ENCODE measurements at regions not wholly inside any gene's neighbourhood (a gene's known extent, or its start where the extent isn't known, plus 50 kb on each side); places are given as distances from the start of the nearest gene placed in this dataset.

DNA sequence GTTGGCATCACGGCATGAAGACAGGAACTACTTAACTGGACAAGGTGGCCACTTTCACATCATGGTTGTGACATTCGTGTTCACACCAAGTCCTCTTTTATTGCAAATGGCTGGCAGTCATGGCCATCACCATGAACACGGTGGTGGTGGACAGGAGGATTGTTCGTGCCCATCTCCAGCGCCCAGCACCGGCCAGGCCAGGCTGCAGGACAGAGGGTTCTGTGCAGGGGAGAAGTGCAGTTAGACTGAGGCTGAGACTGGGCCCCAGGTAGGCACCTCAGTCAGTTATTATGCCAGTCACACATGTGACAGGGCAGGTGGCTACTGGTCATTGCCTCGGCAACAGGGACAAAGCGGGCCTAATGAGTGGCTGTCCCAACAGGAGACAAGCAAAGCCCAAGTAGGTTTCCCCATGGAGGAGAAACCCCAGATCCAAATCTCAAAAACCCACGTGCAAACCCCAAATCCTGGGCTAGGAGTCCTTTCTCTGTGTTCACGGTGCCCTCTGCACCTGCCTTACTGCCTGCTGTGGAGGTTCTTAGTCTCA is 468.1 kb upstream of the MYT1L start:
- H3K27me3 ChIP-seq (ENCODE audit: control insufficient read depth, low read length) = no peaks in the 10 kb centered on the region
- H3K79me2 ChIP-seq (ENCODE audit: control insufficient read depth, low read length) = no peaks in the 10 kb centered on the region
- H3K9me3 ChIP-seq (ENCODE audit: control insufficient read depth, insufficient read depth, low read length) = no peaks in the 10 kb centered on the region
- TF ChIP-seq, protein P1, sequence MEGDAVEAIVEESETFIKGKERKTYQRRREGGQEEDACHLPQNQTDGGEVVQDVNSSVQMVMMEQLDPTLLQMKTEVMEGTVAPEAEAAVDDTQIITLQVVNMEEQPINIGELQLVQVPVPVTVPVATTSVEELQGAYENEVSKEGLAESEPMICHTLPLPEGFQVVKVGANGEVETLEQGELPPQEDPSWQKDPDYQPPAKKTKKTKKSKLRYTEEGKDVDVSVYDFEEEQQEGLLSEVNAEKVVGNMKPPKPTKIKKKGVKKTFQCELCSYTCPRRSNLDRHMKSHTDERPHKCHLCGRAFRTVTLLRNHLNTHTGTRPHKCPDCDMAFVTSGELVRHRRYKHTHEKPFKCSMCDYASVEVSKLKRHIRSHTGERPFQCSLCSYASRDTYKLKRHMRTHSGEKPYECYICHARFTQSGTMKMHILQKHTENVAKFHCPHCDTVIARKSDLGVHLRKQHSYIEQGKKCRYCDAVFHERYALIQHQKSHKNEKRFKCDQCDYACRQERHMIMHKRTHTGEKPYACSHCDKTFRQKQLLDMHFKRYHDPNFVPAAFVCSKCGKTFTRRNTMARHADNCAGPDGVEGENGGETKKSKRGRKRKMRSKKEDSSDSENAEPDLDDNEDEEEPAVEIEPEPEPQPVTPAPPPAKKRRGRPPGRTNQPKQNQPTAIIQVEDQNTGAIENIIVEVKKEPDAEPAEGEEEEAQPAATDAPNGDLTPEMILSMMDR (IDR thresholded peaks at IDR 0.05; ENCODE audit: low read depth, low read length, poor library complexity, severe bottlenecking) = no peak
- H3K4me3 ChIP-seq (ENCODE audit: low read length) = no peak overlapping the region
- no peaks in the 10 kb centered on the region for H3F3A ChIP-seq (ENCODE audit: control insufficient read depth, insufficient read depth)
- H3K36me3 ChIP-seq (ENCODE audit: control insufficient read depth, low read length) = no peaks in the 10 kb centered on the region
- no peaks in the 10 kb centered on the region for H3K9me2 ChIP-seq (replicated peaks; ENCODE audit: control insufficient read depth, low read length)
- no peaks in the 10 kb centered on the region for H3K4me1 ChIP-seq (ENCODE audit: control insufficient read depth, low read length)
- H4K20me1 ChIP-seq (ENCODE audit: control insufficient read depth, insufficient read depth, low read depth, low read length) = no peaks in the 10 kb centered on the region
- H3K27ac ChIP-seq (ENCODE audit: low read depth, low read length) = no peak overlapping the region
- no peak overlapping the region for H3K4me2 ChIP-seq (ENCODE audit: low read length)

DNA sequence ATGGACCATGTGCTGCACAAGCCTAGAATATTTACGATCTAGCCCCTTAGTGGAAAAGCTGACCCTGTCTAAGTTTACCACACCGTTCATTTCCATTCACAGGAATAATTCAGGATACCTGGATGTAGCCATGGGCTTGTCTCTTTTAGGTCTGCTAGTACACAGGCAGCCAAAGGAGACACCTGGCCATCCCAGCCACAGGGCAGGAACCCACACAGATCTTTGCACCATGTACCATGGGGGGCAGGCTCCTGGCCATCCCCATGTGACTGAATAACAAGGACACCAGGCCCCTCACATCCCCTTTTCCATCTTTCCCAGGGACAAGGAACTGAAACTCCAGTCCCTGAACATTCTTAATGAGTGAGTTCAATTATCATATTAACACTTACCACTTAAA is 467.3 kb upstream of the MYT1L start:
- H3K9me2 ChIP-seq (replicated peaks; ENCODE audit: control insufficient read depth, low read length) = no peaks in the 10 kb centered on the region
- H3K79me2 ChIP-seq (ENCODE audit: control insufficient read depth, low read length) = no peaks in the 10 kb centered on the region
- H3F3A ChIP-seq (ENCODE audit: control insufficient read depth, insufficient read depth) = no peaks in the 10 kb centered on the region
- TF ChIP-seq, protein P1 (IDR thresholded peaks at IDR 0.05; ENCODE audit: low read depth, low read length, poor library complexity, severe bottlenecking) = no peak
- no peak for TF ChIP-seq EZH2phosphoT487 (IDR thresholded peaks at IDR 0.05; ENCODE audit: borderline replicate concordance, low read length)
- H3K36me3 ChIP-seq (ENCODE audit: control insufficient read depth, low read length) = no peaks in the 10 kb centered on the region
- no peaks in the 10 kb centered on the region for H3K9me3 ChIP-seq (ENCODE audit: control insufficient read depth, insufficient read depth, low read length)
- no peaks in the 10 kb centered on the region for H3K27me3 ChIP-seq (ENCODE audit: control insufficient read depth, low read length)
- H3K4me3 ChIP-seq (ENCODE audit: low read length) = no peak overlapping the region
- H3K4me1 ChIP-seq (ENCODE audit: control insufficient read depth, low read length) = no peaks in the 10 kb centered on the region
- H3K4me2 ChIP-seq (ENCODE audit: low read length) = no peak overlapping the region
- H4K20me1 ChIP-seq (ENCODE audit: control insufficient read depth, insufficient read depth, low read depth, low read length) = no peaks in the 10 kb centered on the region
- no peak overlapping the region for H3K27ac ChIP-seq (ENCODE audit: low read depth, low read length)

DNA sequence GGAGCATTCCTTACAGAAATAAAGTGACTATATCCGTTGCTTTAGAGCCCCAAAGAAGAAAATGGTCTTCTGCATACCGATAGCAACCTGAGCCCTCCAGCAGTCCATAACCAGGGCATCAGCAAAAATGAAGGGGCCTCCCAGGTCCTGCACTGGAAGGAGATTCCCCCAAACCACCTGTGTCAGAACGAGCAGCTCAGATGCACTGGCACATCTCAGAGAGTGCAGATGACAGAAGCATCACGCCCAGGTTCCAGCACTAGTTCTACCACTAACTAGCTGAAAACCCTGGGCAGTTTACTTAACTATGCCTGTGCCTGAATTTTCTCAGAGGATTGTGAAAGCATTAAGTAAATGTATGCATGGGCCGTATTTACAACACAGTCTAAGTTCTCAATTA is 466.7 kb upstream of the MYT1L start:
- Histone ChIP-seq H3K4me2 (ENCODE audit: low read length) (no peak overlapping the region), H3K4me3 (ENCODE audit: low read length) (no peak overlapping the region), H3K9me3 (ENCODE audit: control insufficient read depth, insufficient read depth, low read length) (no peaks in the 10 kb centered on the region), H3K4me1 (ENCODE audit: control insufficient read depth, low read length) (no peaks in the 10 kb centered on the region), H4K20me1 (ENCODE audit: control insufficient read depth, insufficient read depth, low read depth, low read length) (no peaks in the 10 kb centered on the region), H3K36me3 (ENCODE audit: control insufficient read depth, low read length) (no peaks in the 10 kb centered on the region), H3K79me2 (ENCODE audit: control insufficient read depth, low read length) (no peaks in the 10 kb centered on the region), H3K9me2 (replicated peaks; ENCODE audit: control insufficient read depth, low read length) (no peaks in the 10 kb centered on the region), H3K27me3 (ENCODE audit: control insufficient read depth, low read length) (no peaks in the 10 kb centered on the region), H3K27ac (ENCODE audit: low read depth, low read length) (no peak overlapping the region), H3F3A (ENCODE audit: control insufficient read depth, insufficient read depth) (no peaks in the 10 kb centered on the region)
- TF ChIP-seq, protein P1 (IDR thresholded peaks at IDR 0.05; ENCODE audit: low read depth, low read length, poor library complexity, severe bottlenecking) = no peak
- TF ChIP-seq EZH2phosphoT487 (IDR thresholded peaks at IDR 0.05; ENCODE audit: borderline replicate concordance, low read length) = no peak

All from DOHH2 (cell line).